Ovary (tissue), 3 donors: ENCODE measurements at regions not wholly inside any gene's neighbourhood (a gene's known extent, or its start where the extent isn't known, plus 50 kb on each side); places are given as distances from the start of the nearest gene placed in this dataset.

Source experiments
- EP300 ChIP-seq: sonication (generic); formaldehyde crosslinking; IDR thresholded peaks from one replicate; pipeline ENCODE4 v1.6.1; 2017; ENCODE audit warnings: antibody characterized with exemption
- TF ChIP-seq, protein P1 (sequence below), 3 donors: fragments of 450-650 bp in 2 of 3; fragments of 200-600 bp in 1 of 3; IDR thresholded peaks; one replicate each; pipeline versions ENCODE4 v1.5.1 to v1.8.0; 2016 to 2022; ENCODE audit warnings: antibody characterized with exemption in 3 of 3, mild to moderate bottlenecking in 1 of 3
- donor health status: DM: no; HTN: no; CAD: no.

DNA sequence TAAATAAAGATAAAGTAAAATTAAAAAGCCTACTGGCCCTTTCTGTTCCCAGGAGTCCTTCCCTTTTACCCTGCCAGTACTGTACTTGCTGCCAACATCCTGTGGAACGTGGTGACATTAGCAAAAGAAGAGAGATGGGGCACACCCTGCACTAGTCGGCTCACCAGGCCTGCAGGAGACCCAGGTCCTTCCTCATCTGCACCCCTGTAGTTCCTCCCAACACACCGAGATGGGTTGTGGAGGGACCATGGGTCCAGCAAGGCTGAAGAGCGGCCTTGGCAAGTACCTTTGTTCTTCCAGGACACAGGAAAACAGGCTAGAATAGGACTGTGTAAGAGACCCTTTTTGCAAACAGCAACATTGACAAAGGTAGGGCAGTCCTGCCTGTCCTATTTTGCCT lies 98.7 kb upstream of the TMPRSS2 start:
- TF ChIP-seq, protein P1, sequence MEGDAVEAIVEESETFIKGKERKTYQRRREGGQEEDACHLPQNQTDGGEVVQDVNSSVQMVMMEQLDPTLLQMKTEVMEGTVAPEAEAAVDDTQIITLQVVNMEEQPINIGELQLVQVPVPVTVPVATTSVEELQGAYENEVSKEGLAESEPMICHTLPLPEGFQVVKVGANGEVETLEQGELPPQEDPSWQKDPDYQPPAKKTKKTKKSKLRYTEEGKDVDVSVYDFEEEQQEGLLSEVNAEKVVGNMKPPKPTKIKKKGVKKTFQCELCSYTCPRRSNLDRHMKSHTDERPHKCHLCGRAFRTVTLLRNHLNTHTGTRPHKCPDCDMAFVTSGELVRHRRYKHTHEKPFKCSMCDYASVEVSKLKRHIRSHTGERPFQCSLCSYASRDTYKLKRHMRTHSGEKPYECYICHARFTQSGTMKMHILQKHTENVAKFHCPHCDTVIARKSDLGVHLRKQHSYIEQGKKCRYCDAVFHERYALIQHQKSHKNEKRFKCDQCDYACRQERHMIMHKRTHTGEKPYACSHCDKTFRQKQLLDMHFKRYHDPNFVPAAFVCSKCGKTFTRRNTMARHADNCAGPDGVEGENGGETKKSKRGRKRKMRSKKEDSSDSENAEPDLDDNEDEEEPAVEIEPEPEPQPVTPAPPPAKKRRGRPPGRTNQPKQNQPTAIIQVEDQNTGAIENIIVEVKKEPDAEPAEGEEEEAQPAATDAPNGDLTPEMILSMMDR (IDR thresholded peaks at IDR 0.05) = no peak
- TF ChIP-seq EP300 = no peak
